MM.1S (cell line): ENCODE measurements at regions not wholly inside any gene's neighbourhood (a gene's known extent, or its start where the extent isn't known, plus 50 kb on each side); places are given as distances from the start of the nearest gene placed in this dataset.

ENCODE experiments used
- EZH2 ChIP-seq: fragments of 300-600 bp; sonication (generic); optimal IDR thresholded peaks from 2 replicates; pipeline ENCODE3; 2017; ENCODE audit warnings: low read depth, mild to moderate bottlenecking, antibody characterized with exemption, low read length, mixed read lengths
- EZH2phosphoT487 ChIP-seq: fragments of 300-600 bp; sonication (generic); IDR thresholded peaks from 2 replicates; pipeline ENCODE4 v1.6.1; 2018; ENCODE audit warnings: antibody characterized with exemption, low read length
- TF ChIP-seq, protein P1 (sequence below): fragments of 300-600 bp; sonication (generic); IDR thresholded peaks from 2 replicates; pipeline ENCODE4 v1.5.1; 2016; ENCODE audit warnings: antibody characterized with exemption, low read length, mixed read lengths

DNA sequence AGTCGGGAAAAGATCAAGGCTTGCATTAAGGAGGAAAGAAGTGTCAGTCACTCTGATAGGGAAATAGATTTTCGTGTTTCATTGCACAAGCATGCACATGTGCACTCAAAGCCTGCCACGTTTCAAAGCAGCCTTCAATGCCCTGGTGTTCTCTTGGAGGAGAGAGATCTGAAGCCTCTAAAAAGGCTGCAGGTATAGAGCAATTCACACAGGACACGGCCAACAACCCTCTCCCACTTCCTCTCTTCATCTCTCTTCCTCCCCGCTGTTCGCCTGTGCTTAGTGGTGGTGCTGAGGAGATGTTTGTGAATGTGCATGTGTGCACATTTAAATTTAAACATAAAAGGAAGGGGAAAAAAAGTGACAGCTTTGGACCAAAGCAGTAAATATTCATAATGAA lies 117.7 kb downstream of the NUF2 start:
- TF ChIP-seq, protein P1, sequence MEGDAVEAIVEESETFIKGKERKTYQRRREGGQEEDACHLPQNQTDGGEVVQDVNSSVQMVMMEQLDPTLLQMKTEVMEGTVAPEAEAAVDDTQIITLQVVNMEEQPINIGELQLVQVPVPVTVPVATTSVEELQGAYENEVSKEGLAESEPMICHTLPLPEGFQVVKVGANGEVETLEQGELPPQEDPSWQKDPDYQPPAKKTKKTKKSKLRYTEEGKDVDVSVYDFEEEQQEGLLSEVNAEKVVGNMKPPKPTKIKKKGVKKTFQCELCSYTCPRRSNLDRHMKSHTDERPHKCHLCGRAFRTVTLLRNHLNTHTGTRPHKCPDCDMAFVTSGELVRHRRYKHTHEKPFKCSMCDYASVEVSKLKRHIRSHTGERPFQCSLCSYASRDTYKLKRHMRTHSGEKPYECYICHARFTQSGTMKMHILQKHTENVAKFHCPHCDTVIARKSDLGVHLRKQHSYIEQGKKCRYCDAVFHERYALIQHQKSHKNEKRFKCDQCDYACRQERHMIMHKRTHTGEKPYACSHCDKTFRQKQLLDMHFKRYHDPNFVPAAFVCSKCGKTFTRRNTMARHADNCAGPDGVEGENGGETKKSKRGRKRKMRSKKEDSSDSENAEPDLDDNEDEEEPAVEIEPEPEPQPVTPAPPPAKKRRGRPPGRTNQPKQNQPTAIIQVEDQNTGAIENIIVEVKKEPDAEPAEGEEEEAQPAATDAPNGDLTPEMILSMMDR = no peak
- TF ChIP-seq EZH2 (no peak), EZH2phosphoT487 (no peak)
